Common myeloid progenitor, CD34-positive (primary cell): ENCODE measurements at regions not wholly inside any gene's neighbourhood (a gene's known extent, or its start where the extent isn't known, plus 50 kb on each side); places are given as distances from the start of the nearest gene placed in this dataset.

ENCODE experiments used
- CTCF ChIA-PET: fragments of 350-600 bp; sonication (Branson Sonifier 250); formaldehyde crosslinking; loops from one replicate; lab custom pipeline; 2021; ENCODE audit warnings: antibody characterized with exemption; lab: Charles Lee
- POLR2A ChIA-PET: fragments of 350-600 bp; sonication (Branson Sonifier 250); formaldehyde crosslinking; loops from one replicate; lab custom pipeline; 2021; ENCODE audit warnings: antibody characterized with exemption; lab: Charles Lee
- DNase-seq, 3 donors: peaks; one replicate each; pipeline versions ENCODE4 v3.0.0 to v3.0.0-alpha.2; 2013
- H3K27ac ChIP-seq, 2 experiments: 1 replicate in 1 of 2; 2 replicates in 1 of 2; pipeline ENCODE4 v1.7.0; 2013; ENCODE audit warnings: inconsistent platforms in 2 of 2, low read length in 2 of 2, mild to moderate bottlenecking in 2 of 2, low read depth in 1 of 2, moderate library complexity in 1 of 2; ENCODE audit not compliant: severe bottlenecking in 2 of 2, insufficient read depth in 1 of 2, poor library complexity in 1 of 2
- H3K27me3 ChIP-seq, 5 experiments: replicated peaks in 2 of 5; 1 replicate in 3 of 5; 2 replicates in 2 of 5; pipeline versions ENCODE4 v1.6.1 to v1.7.0; 2013; ENCODE audit warnings: low read length in 4 of 5, mild to moderate bottlenecking in 2 of 5, moderate library complexity in 2 of 5, inconsistent platforms in 1 of 5; ENCODE audit not compliant: insufficient read depth in 5 of 5, control insufficient read depth in 4 of 5
- H3K36me3 ChIP-seq, 4 experiments: 1 replicate in 2 of 4; 2 replicates in 2 of 4; pipeline versions ENCODE4 v1.6.1 to v1.7.0; 2013; ENCODE audit warnings: low read length in 3 of 4, control low read depth in 1 of 4, mild to moderate bottlenecking in 1 of 4; ENCODE audit not compliant: control insufficient read depth in 4 of 4, insufficient read depth in 4 of 4
- H3K4me1 ChIP-seq, 4 experiments: 1 replicate in 3 of 4; 2 replicates in 1 of 4; pipeline versions ENCODE4 v1.6.1 to v1.7.1; 2013; ENCODE audit warnings: low read length in 3 of 4, mild to moderate bottlenecking in 3 of 4, control low read depth in 1 of 4, inconsistent platforms in 1 of 4, moderate library complexity in 1 of 4; ENCODE audit not compliant: control insufficient read depth in 4 of 4, insufficient read depth in 4 of 4; ENCODE audit errors: control extremely low read depth in 1 of 4
- H3K4me3 ChIP-seq, 7 experiments: 1 replicate in 4 of 7; 2 replicates in 3 of 7; pipeline versions ENCODE4 v1.5.1 to v1.7.0; 2013; ENCODE audit warnings: mild to moderate bottlenecking in 7 of 7, low read length in 6 of 7, moderate library complexity in 6 of 7, inconsistent platforms in 2 of 7, low read depth in 2 of 7, control low read depth in 1 of 7; ENCODE audit not compliant: insufficient read depth in 4 of 7, control insufficient read depth in 1 of 7; ENCODE audit errors: extremely low read depth in 1 of 7
- H3K9me3 ChIP-seq, 5 experiments: 1 replicate in 4 of 5; 2 replicates in 1 of 5; pipeline versions ENCODE4 v1.6.1 to v1.7.1; 2013; ENCODE audit warnings: low read length in 4 of 5, mild to moderate bottlenecking in 2 of 5, inconsistent platforms in 1 of 5, low read depth in 1 of 5, moderate library complexity in 1 of 5; ENCODE audit not compliant: control insufficient read depth in 4 of 5, insufficient read depth in 2 of 5; ENCODE audit errors: control extremely low read depth in 1 of 5
- WGBS: methylation state at CpG from one replicate; pipeline ENCODE4 v1.1.5; 2013; ENCODE audit not compliant: insufficient coverage; 5-methylcytosine and 5-hydroxymethylcytosine counted together

DNA sequence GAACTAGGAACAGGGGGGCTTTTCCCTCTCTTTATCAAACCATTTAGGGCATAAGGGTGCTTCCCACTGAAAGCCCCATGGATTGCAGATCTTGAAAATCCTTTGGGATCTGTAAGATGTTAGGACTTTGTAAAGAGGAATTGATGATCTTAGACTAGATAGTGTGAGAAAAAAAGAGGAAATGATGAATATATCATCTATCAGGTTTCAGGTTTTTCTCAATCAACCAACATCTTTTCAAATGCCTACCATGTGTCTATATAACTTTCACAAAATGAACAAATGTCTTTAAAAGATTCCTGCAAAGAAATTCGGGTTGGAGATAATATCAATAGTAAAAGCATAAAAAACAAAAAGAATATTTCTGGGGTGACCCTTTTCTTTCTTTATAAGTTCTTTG, 50.1 kb downstream of the KCNC4 start:
- POLR2A ChIA-PET, result no interaction called here
- CTCF ChIA-PET, result no interaction called here
- Histone ChIP-seq H3K27ac (no peak overlapping the region), H3K27me3 (no peaks in the 10 kb centered on the region), H3K9me3 (no peaks in the 10 kb centered on the region), H3K36me3 (no peaks in the 10 kb centered on the region), H3K4me3 (no peak overlapping the region), H3K4me1 (peaks cover 0 to 11% (median 9%) of the 10 kb centered on the region in 4 experiments)
- DNase-seq, result no peak
- WGBS, result no CpG with 5 or more reads among the region's 1 CpG

GRCh38 chr1:110262296-110262695, 52.2 kb downstream of the KCNC4 start:
- Histone ChIP-seq H3K36me3 (no peaks in the 10 kb centered on the region), H3K4me3 (no peak overlapping the region), H3K27me3 (no peaks in the 10 kb centered on the region), H3K9me3 (no peaks in the 10 kb centered on the region), H3K4me1 (peaks cover 0 to 18% (median 6%) of the 10 kb centered on the region in 4 experiments), H3K27ac (no peak overlapping the region)
- peak in 1 of 3 donors; percentile 13 for DNase-seq
- CTCF ChIA-PET, result interaction anchor here (1.1 kb wide), 1 partner anchor 54 kb away, joined by 3 read pairs; no protein-coding TSS in a partner anchor
- POLR2A ChIA-PET, result no interaction called here
- WGBS, result 67% methylated on average over 3 of the region's 3 CpGs

- POLR2A ChIA-PET, result no interaction called here
- H3K4me1 ChIP-seq, result peaks cover 0 to 26% (median 12%) of the 10 kb centered on the region in 4 experiments
- CTCF ChIA-PET, result interaction anchor here (1.1 to 1.5 kb wide), 3 partner anchors 8 to 54 kb away, joined by 3 to 4 read pairs (median 3); no protein-coding TSS in a partner anchor
- WGBS, result 90% methylated on average over 9 of the region's 9 CpGs
- H3K36me3 ChIP-seq, result no peaks in the 10 kb centered on the region
- H3K4me3 ChIP-seq, result no peak overlapping the region
- no peaks in the 10 kb centered on the region for H3K27me3 ChIP-seq
- H3K27ac ChIP-seq, result no peak overlapping the region
- DNase-seq, result peak in 2 of 3 donors; percentile 51 to 65
- no peaks in the 10 kb centered on the region for H3K9me3 ChIP-seq
These were observed 52.9 kb downstream of the KCNC4 start for GRCh38 chr1:110262846-110263631.

DNA sequence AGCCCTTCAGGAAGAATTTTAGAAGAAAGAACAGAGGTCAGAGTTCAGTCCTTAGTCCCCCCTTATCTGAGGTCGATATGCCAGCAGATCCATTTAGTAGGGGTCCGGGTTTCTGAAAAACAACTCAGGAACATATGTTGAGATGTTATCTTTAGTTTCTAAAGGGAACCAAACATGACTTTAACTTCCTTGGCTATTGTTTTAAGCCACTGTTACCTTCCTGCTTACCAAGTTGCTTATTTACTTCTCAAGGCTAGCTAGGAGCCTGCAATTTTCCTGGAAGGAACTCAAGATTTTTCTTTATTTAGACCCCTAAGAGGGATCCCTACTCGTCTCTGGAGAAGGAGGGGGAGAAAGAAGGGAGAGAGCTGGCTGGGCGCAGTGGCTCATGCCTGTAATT, 54.3 kb downstream of the KCNC4 start:
- WGBS, result no CpG with 5 or more reads among the region's 4 CpGs
- ChIA-PET POLR2A (no interaction called here), CTCF (interaction anchor here (1.2 to 1.5 kb wide), 2 partner anchors 9 to 35 kb away, joined by 3 to 4 read pairs; no protein-coding TSS in a partner anchor)

GRCh38 chr1:110265186-110265585, 55.1 kb downstream of the KCNC4 start:
- POLR2A ChIA-PET, result no interaction called here
- WGBS, result 100% methylated on average over 1 of the region's 2 CpGs

More for the DNA sequence above, 54.3 kb downstream of the KCNC4 start:
- Histone ChIP-seq H3K4me1 (peaks cover 0 to 23% (median 13%) of the 10 kb centered on the region in 4 experiments), H3K27me3 (no peaks in the 10 kb centered on the region), H3K36me3 (no peaks in the 10 kb centered on the region), H3K9me3 (no peaks in the 10 kb centered on the region), H3K4me3 (no peak overlapping the region), H3K27ac (no peak overlapping the region)
- DNase-seq, result no peak

DNA sequence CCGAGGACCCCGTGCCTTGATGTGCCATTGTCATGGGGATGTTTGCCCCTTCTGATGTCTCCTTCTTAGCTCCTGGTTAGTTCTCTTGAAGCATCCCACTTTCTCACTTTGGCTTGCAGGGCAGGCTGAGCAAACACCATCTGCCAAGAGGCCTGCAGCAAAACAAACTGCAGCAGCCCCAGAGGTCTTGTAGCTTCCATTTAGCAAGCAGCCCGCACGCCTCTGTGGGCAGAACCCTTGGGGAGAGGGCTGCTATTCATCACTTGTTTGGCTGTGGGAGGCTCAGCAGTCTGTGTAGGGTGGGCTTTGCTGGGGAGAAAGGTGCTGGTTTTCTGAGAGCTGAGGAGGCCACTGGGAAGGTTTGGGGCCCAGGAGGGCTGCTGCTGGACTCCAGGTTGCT, 56.7 kb downstream of the KCNC4 start:
- CTCF ChIA-PET, result interaction anchor here (0.9 to 1.1 kb wide), 2 partner anchors 11 to 58 kb away, joined by 4 read pairs; no protein-coding TSS in a partner anchor
- H3K27me3 ChIP-seq, result no peaks in the 10 kb centered on the region

More at GRCh38 chr1:110265186-110265585, 55.1 kb downstream of the KCNC4 start:
- Histone ChIP-seq H3K4me3 (no peak overlapping the region), H3K27me3 (no peaks in the 10 kb centered on the region), H3K9me3 (no peaks in the 10 kb centered on the region), H3K27ac (no peak overlapping the region), H3K36me3 (no peaks in the 10 kb centered on the region), H3K4me1 (peaks cover 0 to 16% (median 13%) of the 10 kb centered on the region in 4 experiments)
- DNase-seq, result no peak
- CTCF ChIA-PET, result no interaction called here

GRCh38 chr1:110267260-110267659, 57.1 kb downstream of the KCNC4 start:
- no peaks in the 10 kb centered on the region for H3K27me3 ChIP-seq
- CTCF ChIA-PET, result interaction anchor here (0.9 to 1.1 kb wide), 2 partner anchors 11 to 58 kb away, joined by 4 read pairs; no protein-coding TSS in a partner anchor
- WGBS, result 95% methylated on average over 5 of the region's 7 CpGs

More for the DNA sequence above, 56.7 kb downstream of the KCNC4 start:
- Histone ChIP-seq H3K36me3 (no peaks in the 10 kb centered on the region), H3K9me3 (no peaks in the 10 kb centered on the region), H3K4me1 (peaks cover 0 to 16% (median 13%) of the 10 kb centered on the region in 4 experiments), H3K27ac (no peak overlapping the region), H3K4me3 (no peak overlapping the region)
- DNase-seq, result no peak
- POLR2A ChIA-PET, result no interaction called here
- WGBS, result 100% methylated on average over 3 of the region's 4 CpGs

More at GRCh38 chr1:110267260-110267659, 57.1 kb downstream of the KCNC4 start:
- no peaks in the 10 kb centered on the region for H3K9me3 ChIP-seq
- H3K4me1 ChIP-seq, result peaks cover 0 to 16% (median 13%) of the 10 kb centered on the region in 4 experiments
- DNase-seq, result no peak
- H3K36me3 ChIP-seq, result no peaks in the 10 kb centered on the region
- POLR2A ChIA-PET, result no interaction called here
- no peak overlapping the region for H3K27ac ChIP-seq
- H3K4me3 ChIP-seq, result no peak overlapping the region
